ENCODE measurements at regions not wholly inside any gene's neighbourhood (a gene's known extent, or its start where the extent isn't known, plus 50 kb on each side); places are given as distances from the start of the nearest gene placed in this dataset.

DNA sequence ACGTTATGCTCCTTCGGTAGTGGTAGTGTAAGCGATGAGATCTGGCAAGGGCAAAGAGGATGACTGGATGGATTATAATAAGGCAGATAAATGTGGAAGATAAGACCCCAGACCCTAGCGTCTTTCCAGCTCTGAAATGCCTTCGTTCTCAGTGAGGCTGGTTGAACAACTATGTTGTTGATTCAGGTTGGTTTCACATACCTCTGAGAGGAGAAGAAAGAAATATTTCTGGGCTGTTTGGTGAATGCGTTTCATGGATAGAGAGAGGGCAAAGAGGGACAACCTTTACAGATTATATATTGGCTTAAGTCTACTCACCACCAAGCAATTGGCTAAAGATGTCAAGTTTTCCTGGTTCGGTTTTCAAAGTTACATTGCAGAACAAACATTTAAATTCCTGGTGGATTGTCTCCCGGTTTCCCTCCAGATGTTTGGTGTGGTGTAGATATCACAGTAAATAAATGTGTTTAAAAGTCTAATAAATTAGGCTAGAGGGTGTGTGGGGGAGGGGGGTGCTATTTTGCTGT lies 190.1 kb upstream of the GLI2 start:
- TF ChIP-seq, protein P1, sequence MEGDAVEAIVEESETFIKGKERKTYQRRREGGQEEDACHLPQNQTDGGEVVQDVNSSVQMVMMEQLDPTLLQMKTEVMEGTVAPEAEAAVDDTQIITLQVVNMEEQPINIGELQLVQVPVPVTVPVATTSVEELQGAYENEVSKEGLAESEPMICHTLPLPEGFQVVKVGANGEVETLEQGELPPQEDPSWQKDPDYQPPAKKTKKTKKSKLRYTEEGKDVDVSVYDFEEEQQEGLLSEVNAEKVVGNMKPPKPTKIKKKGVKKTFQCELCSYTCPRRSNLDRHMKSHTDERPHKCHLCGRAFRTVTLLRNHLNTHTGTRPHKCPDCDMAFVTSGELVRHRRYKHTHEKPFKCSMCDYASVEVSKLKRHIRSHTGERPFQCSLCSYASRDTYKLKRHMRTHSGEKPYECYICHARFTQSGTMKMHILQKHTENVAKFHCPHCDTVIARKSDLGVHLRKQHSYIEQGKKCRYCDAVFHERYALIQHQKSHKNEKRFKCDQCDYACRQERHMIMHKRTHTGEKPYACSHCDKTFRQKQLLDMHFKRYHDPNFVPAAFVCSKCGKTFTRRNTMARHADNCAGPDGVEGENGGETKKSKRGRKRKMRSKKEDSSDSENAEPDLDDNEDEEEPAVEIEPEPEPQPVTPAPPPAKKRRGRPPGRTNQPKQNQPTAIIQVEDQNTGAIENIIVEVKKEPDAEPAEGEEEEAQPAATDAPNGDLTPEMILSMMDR (IDR thresholded peaks at IDR 0.05; ENCODE audit: low read length, missing control alignments): no peak
- DNase-seq (ENCODE audit: low read depth): no peak
- no peak overlapping the region for H3K4me3 ChIP-seq (replicated peaks; ENCODE audit: low read depth, low read length)

DNA sequence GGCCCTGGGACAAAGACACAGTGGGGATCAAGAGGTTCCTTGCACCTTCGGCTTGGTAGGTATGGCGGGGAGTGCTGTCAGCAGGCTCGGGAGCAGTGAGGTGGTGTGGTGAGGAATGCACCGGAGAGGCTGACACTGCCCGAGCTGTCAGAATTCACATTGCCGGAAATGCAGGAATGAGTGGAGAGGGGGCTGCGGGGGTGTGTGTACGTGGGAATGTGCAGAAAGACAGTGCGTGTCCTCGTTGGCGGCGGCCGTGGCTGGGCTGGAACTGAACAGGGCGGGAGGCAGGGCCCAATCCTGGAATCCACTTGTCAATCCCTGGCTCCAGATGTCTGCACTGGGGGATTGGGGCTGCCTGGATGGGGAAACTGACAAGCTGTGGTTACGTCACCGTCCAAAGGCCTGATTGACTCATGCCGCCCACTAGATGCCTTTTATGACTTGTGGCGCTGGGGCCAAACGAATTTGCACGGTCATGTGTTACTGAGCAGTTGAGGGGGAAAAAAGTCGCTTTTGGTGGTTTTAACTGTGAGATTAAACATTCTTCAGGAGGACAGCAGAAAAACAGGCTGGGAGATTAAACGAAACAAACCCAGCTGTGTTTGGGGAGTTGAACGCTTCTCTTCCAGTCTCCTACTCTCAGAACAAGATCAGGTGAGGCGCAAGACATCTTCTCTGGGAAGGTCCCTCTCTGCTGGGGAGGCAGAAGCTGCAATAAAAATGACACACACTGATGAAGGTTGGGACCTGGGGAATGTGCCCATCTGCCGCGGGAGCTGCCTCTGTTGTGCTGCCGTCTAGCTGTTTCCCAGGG lies 189.4 kb upstream of the GLI2 start:
- no peak overlapping the region for H3K4me3 ChIP-seq (replicated peaks; ENCODE audit: low read depth, low read length)
- DNase-seq (ENCODE audit: low read depth): peak; percentile 87
- TF ChIP-seq, protein P1 (IDR thresholded peaks at IDR 0.05; ENCODE audit: low read length, missing control alignments): no peak

DNA sequence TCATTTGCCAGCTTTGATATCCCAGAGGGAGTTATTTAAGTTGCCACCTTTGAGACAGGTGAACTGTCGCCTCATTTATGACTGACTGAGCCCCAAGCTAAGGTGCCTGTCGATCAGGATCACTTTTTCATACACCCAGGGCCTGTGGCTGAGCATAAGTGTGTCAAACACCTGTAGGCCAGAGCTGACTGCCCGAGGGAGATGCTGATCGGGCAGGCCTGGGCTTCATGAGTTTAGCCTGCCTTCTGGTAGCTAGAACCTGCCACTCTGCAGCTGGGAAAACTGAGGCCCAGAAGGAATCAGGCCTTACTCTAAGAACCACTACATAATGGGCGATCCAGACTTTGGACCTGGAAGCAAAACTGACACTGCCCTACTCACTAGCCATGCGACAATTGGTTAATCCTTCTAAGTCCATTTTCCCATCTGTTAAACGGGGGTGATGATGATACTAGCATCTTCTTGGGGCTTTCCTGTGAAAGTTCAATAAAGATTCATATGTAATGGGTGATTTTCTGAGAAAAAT lies 188.7 kb upstream of the GLI2 start:
- no peak overlapping the region for H3K4me3 ChIP-seq (replicated peaks; ENCODE audit: low read depth, low read length)
- TF ChIP-seq, protein P1 (IDR thresholded peaks at IDR 0.05; ENCODE audit: low read length, missing control alignments): no peak

DNA sequence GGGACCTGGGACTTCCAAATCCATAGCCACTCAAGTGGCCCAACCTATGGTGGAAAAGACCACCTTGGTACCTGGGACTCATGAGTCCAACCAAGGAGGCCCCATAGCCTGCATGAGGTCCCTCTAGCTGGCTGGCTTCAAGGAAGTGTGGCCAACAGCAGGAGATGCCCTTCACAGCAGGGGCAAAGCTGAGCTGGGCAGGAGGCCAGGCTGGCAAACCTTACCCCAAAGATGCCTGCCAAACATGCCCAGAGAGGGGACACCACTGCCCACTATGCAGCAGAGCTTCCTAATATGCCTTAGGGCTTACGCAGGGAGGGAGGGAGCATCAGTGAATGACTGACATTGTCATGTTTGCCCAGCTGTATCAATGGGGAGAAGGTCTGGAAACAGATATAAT lies 188.0 kb upstream of the GLI2 start:
- TF ChIP-seq, protein P1 (IDR thresholded peaks at IDR 0.05; ENCODE audit: low read length, missing control alignments): no peak
- H3K4me3 ChIP-seq (replicated peaks; ENCODE audit: low read depth, low read length): no peak overlapping the region
- DNase-seq (ENCODE audit: low read depth): no peak

More for the DNA sequence above, 188.7 kb upstream of the GLI2 start:
- DNase-seq (ENCODE audit: low read depth): no peak

DNA sequence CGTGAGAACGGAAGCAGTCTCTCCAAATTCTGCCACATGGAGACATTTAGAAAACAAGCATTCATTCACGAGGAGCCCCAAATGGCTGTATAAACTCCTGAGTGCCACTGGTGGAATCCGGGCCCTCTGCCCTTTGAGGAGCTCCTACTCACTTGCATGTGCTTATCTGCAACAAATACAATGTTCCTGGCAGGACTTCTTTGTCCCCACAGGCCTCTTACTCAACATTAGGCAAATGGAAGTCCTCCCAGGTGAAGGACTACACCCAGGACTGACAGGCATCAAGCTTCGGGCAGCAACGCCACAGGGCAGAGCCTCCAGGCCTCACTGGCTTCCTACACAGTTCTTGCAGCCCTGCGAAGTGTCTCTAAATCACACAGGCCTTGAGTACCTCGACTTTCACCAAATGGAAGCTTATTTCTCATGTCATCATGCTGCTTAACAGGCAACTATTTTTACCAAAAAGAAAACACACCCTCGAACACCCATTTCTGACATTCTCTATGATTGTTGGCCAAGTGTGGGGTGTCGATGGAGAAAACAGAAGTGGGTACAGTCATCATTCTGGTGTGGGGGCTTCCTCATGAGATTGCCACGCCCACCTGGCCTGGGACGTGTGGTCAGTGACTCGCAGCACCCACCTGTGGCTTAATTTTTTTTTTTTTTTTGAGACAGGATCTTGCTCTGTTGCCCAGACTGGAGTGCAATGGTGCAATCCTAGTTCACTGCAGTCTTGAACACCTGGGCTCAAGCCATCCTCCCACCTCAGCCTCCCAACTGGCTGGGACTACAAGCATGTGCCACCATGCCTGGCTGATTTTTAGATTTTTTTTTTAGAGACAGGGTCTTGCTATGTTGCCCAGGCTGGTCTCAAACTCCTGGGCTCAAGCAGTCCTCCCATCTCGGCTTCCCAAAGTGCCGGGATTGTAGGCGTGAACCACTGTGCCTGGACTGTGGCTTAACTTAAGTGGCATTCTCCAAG lies 186.8 kb upstream of the GLI2 start:
- DNase-seq (ENCODE audit: low read depth): no peak
- TF ChIP-seq, protein P1 (IDR thresholded peaks at IDR 0.05; ENCODE audit: low read length, missing control alignments): no peak
- H3K4me3 ChIP-seq (replicated peaks; ENCODE audit: low read depth, low read length): no peak overlapping the region

DNA sequence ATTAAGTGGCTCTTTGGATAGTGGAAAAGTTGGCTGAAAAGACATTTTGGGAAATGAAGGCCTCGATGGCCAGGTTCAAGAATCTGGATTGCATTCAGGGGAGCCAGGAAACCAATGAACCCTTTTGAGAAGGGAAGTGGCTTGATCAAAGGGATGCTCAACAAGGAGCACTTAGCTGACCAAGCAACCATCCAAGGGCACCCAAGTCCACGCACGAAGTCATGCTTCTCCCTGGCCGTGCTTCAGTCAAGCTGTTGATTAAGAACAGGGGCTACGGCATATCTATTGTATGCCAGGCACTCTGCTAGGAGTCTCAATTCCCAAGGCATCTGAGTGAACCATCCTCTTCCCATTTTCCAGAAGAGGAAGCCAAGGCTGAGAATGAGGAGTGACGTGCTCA lies 185.8 kb upstream of the GLI2 start:
- DNase-seq (ENCODE audit: low read depth): no peak
- H3K4me3 ChIP-seq (replicated peaks; ENCODE audit: low read depth, low read length): no peak overlapping the region
- TF ChIP-seq, protein P1 (IDR thresholded peaks at IDR 0.05; ENCODE audit: low read length, missing control alignments): no peak
